Progenitor cell of endocrine pancreas (in vitro differentiated cells): ENCODE measurements at regions not wholly inside any gene's neighbourhood (a gene's known extent, or its start where the extent isn't known, plus 50 kb on each side); places are given as distances from the start of the nearest gene placed in this dataset.

ENCODE experiments used
- DNase-seq: peaks from one replicate; pipeline ENCODE4 v3.0.0; 2021; ENCODE audit warnings: low spot score; ENCODE audit not compliant: unreplicated experiment
- H3K27ac Mint-ChIP-seq: 2 replicates; pipeline ENCODE4 v1.8.0; 2021; ENCODE audit warnings: mild to moderate bottlenecking, moderate library complexity, mixed read lengths
- H3K27me3 Mint-ChIP-seq: 2 replicates; pipeline ENCODE4 v1.8.0; 2021; ENCODE audit warnings: mixed read lengths
- H3K36me3 Mint-ChIP-seq: 2 replicates; pipeline ENCODE4 v1.8.0; 2022; ENCODE audit warnings: mixed read lengths; ENCODE audit not compliant: insufficient read depth
- H3K4me1 Mint-ChIP-seq: 2 replicates; pipeline ENCODE4 v1.8.0; 2021; ENCODE audit warnings: low read depth, mixed read lengths
- H3K4me3 Mint-ChIP-seq: 2 replicates; pipeline ENCODE4 v1.8.0; 2021; ENCODE audit warnings: low read depth, mild to moderate bottlenecking, moderate library complexity, mixed read lengths
- H3K9me3 Mint-ChIP-seq: 2 replicates; pipeline ENCODE4 v1.8.0; 2021; ENCODE audit warnings: low read depth, mixed read lengths
- CTCF ChIP-seq: fragments of 200-600 bp; sonication (generic); IDR thresholded peaks from one replicate; pipeline ENCODE4 v1.5.0; 2021; ENCODE audit warnings: antibody characterized with exemption, mild to moderate bottlenecking; ENCODE audit not compliant: unreplicated experiment

DNA sequence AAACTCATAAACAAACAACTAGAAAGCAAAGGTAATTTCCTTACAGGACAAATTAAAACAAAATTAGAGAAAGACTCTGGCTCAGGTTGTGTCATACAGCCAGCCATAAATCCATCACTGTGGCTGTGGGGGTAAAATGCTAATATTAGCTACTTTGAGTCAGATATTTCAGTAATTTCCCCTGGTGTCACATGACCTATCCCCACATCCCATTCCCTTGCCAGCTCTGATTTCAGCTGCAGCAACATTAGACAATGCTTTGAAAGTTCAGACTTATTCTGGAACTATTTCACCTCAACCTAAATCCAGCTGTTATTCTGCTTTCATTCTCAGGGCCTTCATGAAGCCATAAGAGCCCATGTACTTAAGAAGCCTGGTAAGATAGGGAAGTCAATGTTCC is 55.3 kb downstream of the RPL10L start:
- no peak overlapping the region for H3K27ac Mint-ChIP-seq
- no peak overlapping the region for H3K4me3 Mint-ChIP-seq
- no peak for TF ChIP-seq CTCF
- H3K4me1 Mint-ChIP-seq: peaks cover 3% of the 10 kb centered on the region
- no peaks in the 10 kb centered on the region for H3K27me3 Mint-ChIP-seq
- H3K36me3 Mint-ChIP-seq: no peaks in the 10 kb centered on the region
- peaks cover 3% of the 10 kb centered on the region for H3K9me3 Mint-ChIP-seq
- DNase-seq: no peak

DNA sequence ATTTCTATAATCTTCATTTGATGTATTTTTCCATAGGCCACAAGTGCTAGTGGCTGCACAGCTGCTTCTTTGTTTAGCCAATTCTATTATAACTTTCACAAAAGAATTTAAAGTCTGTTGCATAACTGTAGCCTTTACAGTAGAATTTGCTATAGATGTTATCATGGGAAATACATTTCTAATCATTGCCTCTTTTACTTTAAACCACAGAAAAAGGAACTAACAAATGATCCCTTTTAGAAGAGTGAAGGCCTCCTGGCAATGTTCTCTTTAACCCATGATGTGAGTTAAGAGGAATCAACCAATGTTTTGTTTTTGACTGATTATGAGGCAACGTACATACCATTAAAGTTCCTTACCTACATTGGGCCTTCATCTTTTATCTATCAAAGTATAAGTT is 68.8 kb downstream of the RPL10L start:
- Mint-ChIP-seq H3K4me1 (peaks cover 11% of the 10 kb centered on the region), H3K27ac (no peak overlapping the region), H3K4me3 (no peak overlapping the region), H3K9me3 (peaks cover 2% of the 10 kb centered on the region), H3K36me3 (peaks cover 4% of the 10 kb centered on the region), H3K27me3 (no peaks in the 10 kb centered on the region)
- DNase-seq: no peak
- TF ChIP-seq CTCF: no peak

DNA sequence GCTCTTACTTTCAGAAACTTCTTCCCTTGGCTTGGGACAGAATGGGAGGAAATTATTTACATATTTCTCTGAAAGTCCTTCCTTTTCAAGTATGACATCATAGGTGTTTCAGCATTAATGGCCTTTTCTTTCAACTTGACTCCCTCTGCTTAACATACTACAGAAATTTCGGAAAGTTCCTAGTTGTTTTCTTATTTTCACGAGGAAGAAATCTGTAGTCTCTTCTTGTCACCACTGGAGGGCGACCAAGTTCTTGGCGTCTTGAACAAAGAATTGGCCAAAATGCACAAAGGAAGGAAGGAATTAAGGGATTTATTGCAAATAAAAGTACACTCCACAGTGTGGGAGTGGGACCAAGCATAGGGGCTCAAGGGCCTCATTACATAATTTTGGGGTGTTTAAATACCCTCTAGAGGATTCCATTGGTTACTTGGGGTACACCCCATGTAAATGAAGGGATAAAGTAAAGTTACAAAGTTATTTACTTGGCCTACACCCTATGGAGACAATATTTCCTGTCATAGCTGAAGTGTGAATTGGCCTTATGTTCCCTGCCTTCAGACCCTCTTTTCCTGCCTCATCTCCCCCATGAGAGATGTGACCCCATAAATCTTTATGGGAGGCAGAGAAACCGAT is 70.4 kb downstream of the RPL10L start:
- Mint-ChIP-seq H3K4me3 (no peak overlapping the region), H3K27ac (no peak overlapping the region), H3K4me1 (peaks cover 8% of the 10 kb centered on the region), H3K27me3 (no peaks in the 10 kb centered on the region), H3K36me3 (peaks cover 4% of the 10 kb centered on the region), H3K9me3 (peaks cover 1% of the 10 kb centered on the region)
- TF ChIP-seq CTCF: peak; percentile 72
- no peak for DNase-seq

DNA sequence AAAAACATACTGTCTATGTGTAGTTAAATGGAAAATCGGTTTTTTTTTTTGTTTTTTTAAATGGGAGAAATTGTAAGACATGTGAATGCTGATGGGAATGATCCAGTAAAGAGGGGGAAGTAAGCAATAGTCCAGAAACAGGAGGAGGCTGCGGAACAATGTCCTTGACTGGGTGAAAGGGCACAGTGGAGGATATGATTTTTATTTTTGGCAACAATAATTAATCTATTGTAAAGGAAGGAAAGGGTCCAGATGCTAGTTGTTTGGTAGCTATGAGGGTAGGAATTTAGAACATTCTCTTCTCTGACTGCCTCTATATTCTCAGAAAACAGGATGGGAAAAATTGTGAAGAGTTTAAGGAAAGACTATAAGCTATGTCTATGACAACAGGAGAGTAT is 76.6 kb downstream of the RPL10L start:
- Mint-ChIP-seq H3K4me1 (no peaks in the 10 kb centered on the region), H3K27me3 (no peaks in the 10 kb centered on the region)

GRCh38 chr14:46574221-46574977 is 77.2 kb downstream of the RPL10L start:
- Mint-ChIP-seq H3K36me3 (no peaks in the 10 kb centered on the region), H3K4me3 (no peak overlapping the region), H3K27ac (no peak overlapping the region), H3K9me3 (peaks cover 3% of the 10 kb centered on the region), H3K4me1 (no peaks in the 10 kb centered on the region), H3K27me3 (no peaks in the 10 kb centered on the region)
- no peak for DNase-seq
- TF ChIP-seq CTCF: no peak

More for the DNA sequence above, 76.6 kb downstream of the RPL10L start:
- Mint-ChIP-seq H3K4me3 (no peak overlapping the region), H3K9me3 (no peaks in the 10 kb centered on the region), H3K36me3 (no peaks in the 10 kb centered on the region), H3K27ac (no peak overlapping the region)
- DNase-seq: no peak
- TF ChIP-seq CTCF: no peak
